Muscle layer of colon (tissue), 2 donors: ENCODE measurements at regions not wholly inside any gene's neighbourhood (a gene's known extent, or its start where the extent isn't known, plus 50 kb on each side); places are given as distances from the start of the nearest gene placed in this dataset.

Source experiments
- H3K27ac ChIP-seq: one replicate; pipeline ENCODE4 v1.7.0; 2013; ENCODE audit warnings: low read depth, mild to moderate bottlenecking, low read length, moderate library complexity
- H3K27me3 ChIP-seq, 2 donors: one replicate each; pipeline ENCODE4 v1.7.0; 2013; ENCODE audit warnings: low read length in 2 of 2, mild to moderate bottlenecking in 2 of 2; ENCODE audit not compliant: insufficient read depth in 2 of 2, control insufficient read depth in 1 of 2
- H3K36me3 ChIP-seq: one replicate; pipeline ENCODE4 v1.7.0; 2013; ENCODE audit warnings: mild to moderate bottlenecking, low read length; ENCODE audit not compliant: insufficient read depth
- H3K4me1 ChIP-seq: one replicate; pipeline ENCODE4 v1.7.0; 2013; ENCODE audit warnings: mild to moderate bottlenecking, low read length; ENCODE audit not compliant: insufficient read depth
- H3K4me3 ChIP-seq, 2 donors: one replicate each; pipeline ENCODE4 v1.7.0; 2013; ENCODE audit warnings: low read length in 2 of 2, low read depth in 1 of 2, mild to moderate bottlenecking in 1 of 2, moderate library complexity in 1 of 2
- H3K9ac ChIP-seq: one replicate; pipeline ENCODE4 v1.7.0; 2013; ENCODE audit warnings: low read length
- H3K9me3 ChIP-seq: one replicate; pipeline ENCODE4 v1.7.0; 2013; ENCODE audit warnings: mild to moderate bottlenecking, low read length
- donor health status: abdominal sarcoma.
- donor health status: Adenocarcinoma of cecum.

- Histone ChIP-seq H3K9me3 (no peaks in the 10 kb centered on the region), H3K36me3 (no peaks in the 10 kb centered on the region), H3K27ac (no peak overlapping the region), H3K4me1 (no peaks in the 10 kb centered on the region), H3K4me3 (no peak overlapping the region), H3K27me3 (no peaks in the 10 kb centered on the region), H3K9ac (no peak overlapping the region)
These were observed 51.5 kb upstream of the PTPRT start for GRCh38 chr20:43241057-43241702.
